H1 (cell line): ENCODE measurements at regions not wholly inside any gene's neighbourhood (a gene's known extent, or its start where the extent isn't known, plus 50 kb on each side); places are given as distances from the start of the nearest gene placed in this dataset.

ENCODE experiments used
- CTCF ChIA-PET: fragments of 300-600 bp; sonication (Branson Sonifier 250); formaldehyde crosslinking; loops from one replicate; lab custom pipeline; 2021; ENCODE audit not compliant: partially characterized antibody; lab: Charles Lee
- POLR2A ChIA-PET: fragments of 300-600 bp; sonication (Branson Sonifier 250); formaldehyde crosslinking; loops from one replicate; lab custom pipeline; 2021; ENCODE audit warnings: inconsistent platforms; ENCODE audit not compliant: partially characterized antibody; lab: Charles Lee
- DNase-seq, 2 experiments: peaks; one replicate each; pipeline versions ENCODE4 v3.0.0 to v3.0.0-alpha.2; 2010 to 2022; ENCODE audit warnings: low spot score in 2 of 2, low read depth in 1 of 2, mixed read lengths in 1 of 2
- FAIRE-seq: peaks from 2 replicates; lab custom pipeline; 2011; peaks lifted over from hg19 to GRCh38; lab: Jason Lieb, UNC
- H2AFZ ChIP-seq: 2 replicates; pipeline ENCODE4 v1.8.1; 2012; ENCODE audit warnings: low read length, inconsistent platforms
- H2AK5ac ChIP-seq: 2 replicates; pipeline ENCODE4 v1.6.1; 2013; ENCODE audit warnings: low read depth, low read length
- H2BK120ac ChIP-seq: replicated peaks from 2 replicates; pipeline ENCODE3; 2013; ENCODE audit warnings: low read depth, low read length, inconsistent platforms
- H2BK12ac ChIP-seq: 2 replicates; pipeline ENCODE4 v1.6.1; 2013; ENCODE audit warnings: low read depth, low read length
- H2BK15ac ChIP-seq: 2 replicates; pipeline ENCODE4 v1.6.1; 2013; ENCODE audit warnings: low read length
- H2BK20ac ChIP-seq: 2 replicates; pipeline ENCODE4 v1.6.1; 2013; ENCODE audit warnings: low read length
- H2BK5ac ChIP-seq: 2 replicates; pipeline ENCODE4 v1.6.1; 2013; ENCODE audit warnings: low read depth, low read length
- H3K14ac ChIP-seq: 2 replicates; pipeline ENCODE4 v1.6.1; 2013; ENCODE audit warnings: inconsistent platforms; ENCODE audit not compliant: insufficient read length
- H3K18ac ChIP-seq: 2 replicates; pipeline ENCODE4 v1.6.1; 2013; ENCODE audit warnings: low read length; ENCODE audit errors: extremely low read depth
- H3K23ac ChIP-seq: 2 replicates; pipeline ENCODE4 v1.6.1; 2013; ENCODE audit warnings: inconsistent platforms; ENCODE audit not compliant: insufficient read length
- H3K23me2 ChIP-seq: 2 replicates; pipeline ENCODE4 v1.6.1; 2013; ENCODE audit warnings: low read depth, low read length
- H3K27ac ChIP-seq: 2 replicates; pipeline ENCODE4 v1.6.1; 2011; ENCODE audit warnings: low read depth, low read length, inconsistent platforms
- H3K27me3 ChIP-seq, 4 experiments: replicated peaks in 1 of 4; 1 replicate in 1 of 4; 2 replicates in 3 of 4; pipeline versions ENCODE4 v1.6.1 to v1.8.1; 2011 to 2013; ENCODE audit warnings: low read length in 3 of 4, mild to moderate bottlenecking in 3 of 4, inconsistent platforms in 2 of 4, mixed read lengths in 2 of 4, moderate library complexity in 1 of 4; ENCODE audit not compliant: control insufficient read depth in 3 of 4, insufficient read depth in 3 of 4; ENCODE audit errors: extremely low read depth in 1 of 4
- H3K36me3 ChIP-seq, 4 experiments: 2 replicates each; pipeline versions ENCODE4 v1.6.1 to v1.8.1; 2011 to 2013; ENCODE audit warnings: mild to moderate bottlenecking in 4 of 4, low read length in 3 of 4, moderate library complexity in 2 of 4, control low read depth in 1 of 4, inconsistent platforms in 1 of 4; ENCODE audit not compliant: insufficient read depth in 4 of 4, control insufficient read depth in 2 of 4
- H3K4ac ChIP-seq: replicated peaks from 2 replicates; pipeline ENCODE3; 2013; ENCODE audit warnings: low read length, low read depth, mixed read lengths, inconsistent platforms; ENCODE audit not compliant: insufficient read length
- H3K4me1 ChIP-seq, 4 experiments: replicated peaks in 1 of 4; 1 replicate in 1 of 4; 2 replicates in 3 of 4; pipeline versions ENCODE4 v1.6.1 to v1.8.1; 2011 to 2013; ENCODE audit warnings: low read length in 3 of 4, inconsistent platforms in 2 of 4, mixed read lengths in 1 of 4; ENCODE audit not compliant: insufficient read depth in 4 of 4, control insufficient read depth in 3 of 4
- H3K4me2 ChIP-seq, 2 experiments: 2 replicates each; pipeline versions ENCODE4 v1.6.1 to v1.8.1; 2011 to 2013; ENCODE audit warnings: low read depth in 2 of 2, low read length in 2 of 2, control low read depth in 1 of 2, inconsistent platforms in 1 of 2, mild to moderate bottlenecking in 1 of 2; ENCODE audit not compliant: insufficient read depth in 1 of 2
- H3K4me3 ChIP-seq, 4 experiments: fragments of 200-600, 300-600 bp in 1 of 4; sonication (generic), shearing (Covaris generic), sonication (Bioruptor Twin) in 1 of 4; 2 replicates each; pipeline versions ENCODE4 v1.5.1 to v1.8.1; 2011 to 2016; ENCODE audit warnings: low read length in 4 of 4, low read depth in 3 of 4, control low read depth in 2 of 4, inconsistent platforms in 2 of 4, mild to moderate bottlenecking in 2 of 4, mixed read lengths in 1 of 4, moderate library complexity in 1 of 4; ENCODE audit not compliant: insufficient read depth in 2 of 4; ENCODE audit errors: extremely low read depth in 1 of 4
- H3K56ac ChIP-seq: replicated peaks from 2 replicates; pipeline ENCODE3; 2013; ENCODE audit warnings: low read depth, mild to moderate bottlenecking, mixed read lengths, low read length, inconsistent platforms; ENCODE audit not compliant: insufficient read length
- H3K79me1 ChIP-seq: 2 replicates; pipeline ENCODE4 v1.6.1; 2013; ENCODE audit warnings: low read depth, low read length, control low read depth
- H3K79me2 ChIP-seq, 2 experiments: 2 replicates each; pipeline versions ENCODE4 v1.6.1 to v1.8.1; 2012 to 2013; ENCODE audit warnings: low read length in 2 of 2, mild to moderate bottlenecking in 2 of 2, inconsistent platforms in 1 of 2; ENCODE audit not compliant: insufficient read depth in 2 of 2, control insufficient read depth in 1 of 2
- H3K9ac ChIP-seq, 4 experiments: replicated peaks in 1 of 4; 1 replicate in 1 of 4; 2 replicates in 3 of 4; pipeline versions ENCODE4 v1.6.1 to v1.8.1; 2011 to 2013; ENCODE audit warnings: low read depth in 3 of 4, low read length in 3 of 4, control low read depth in 2 of 4, mild to moderate bottlenecking in 2 of 4, moderate library complexity in 2 of 4, inconsistent platforms in 1 of 4; ENCODE audit errors: extremely low read depth in 1 of 4
- H3K9me3 ChIP-seq, 2 experiments: 2 replicates each; pipeline versions ENCODE4 v1.6.1 to v1.8.1; 2012 to 2013; ENCODE audit warnings: mild to moderate bottlenecking in 2 of 2, moderate library complexity in 2 of 2, control low read depth in 1 of 2, inconsistent platforms in 1 of 2, low read depth in 1 of 2, low read length in 1 of 2, mixed read lengths in 1 of 2; ENCODE audit not compliant: insufficient read depth in 2 of 2
- H4K20me1 ChIP-seq, 2 experiments: replicated peaks in 1 of 2; 2 replicates each; pipeline versions ENCODE3 to v1.8.1; 2011 to 2013; ENCODE audit warnings: inconsistent platforms in 2 of 2, low read length in 2 of 2, mild to moderate bottlenecking in 1 of 2; ENCODE audit not compliant: insufficient read depth in 2 of 2, control insufficient read depth in 1 of 2
- H4K5ac ChIP-seq: 2 replicates; pipeline ENCODE4 v1.6.1; 2013; ENCODE audit warnings: low read length, low read depth, mixed read lengths, inconsistent platforms; ENCODE audit not compliant: insufficient read length
- H4K8ac ChIP-seq: 2 replicates; pipeline ENCODE4 v1.8.0; 2013; ENCODE audit warnings: mild to moderate bottlenecking, moderate library complexity, low read length, inconsistent platforms; ENCODE audit not compliant: insufficient read depth; ENCODE audit errors: extremely low read depth
- H4K91ac ChIP-seq: replicated peaks from 2 replicates; pipeline ENCODE3; 2013; ENCODE audit warnings: low read length, mixed read lengths, inconsistent platforms; ENCODE audit not compliant: insufficient read length
- SP4 ChIP-seq: IDR thresholded peaks from 2 replicates; pipeline ENCODE4 v1.6.1; 2012; ENCODE audit warnings: low read length, inconsistent platforms
- WGBS, 2 experiments: shearing (Covaris generic) in 1 of 2; methylation state at CpG; one replicate each; pipeline versions ENCODE4 v1.1.6 to v1.1.7; 2013 to 2015; ENCODE audit warnings: low lambda C conversion rate in 2 of 2, mixed read lengths in 2 of 2, inconsistent platforms in 1 of 2, low coverage in 1 of 2, missing lambda C conversion rate in 1 of 2; ENCODE audit not compliant: insufficient replicate concordance in 2 of 2, insufficient coverage in 1 of 2, insufficient read length in 1 of 2; ENCODE audit errors: extremely low coverage in 1 of 2, missing lambda C conversion rate in 1 of 2; 5-methylcytosine and 5-hydroxymethylcytosine counted together

DNA sequence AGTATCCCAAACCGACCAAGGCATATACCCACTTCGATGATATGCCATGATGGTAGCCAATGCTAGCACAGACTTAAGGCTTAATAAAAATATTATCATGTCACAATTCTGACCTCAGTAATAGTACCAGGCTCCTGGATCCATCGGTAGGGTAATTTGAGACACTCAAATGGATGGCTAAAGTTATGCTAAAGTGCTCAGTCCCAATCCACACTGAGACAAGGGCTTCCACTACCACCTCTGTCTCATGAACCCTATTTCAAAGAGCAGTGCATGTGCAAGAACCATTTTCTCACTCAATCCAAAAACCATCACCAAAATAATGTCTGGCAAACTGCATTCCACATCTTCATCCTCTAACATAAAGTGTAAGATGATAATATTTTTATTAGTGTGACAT, 122.4 kb upstream of the KRR1 start:
- H3K14ac ChIP-seq: no peak overlapping the region
- no peaks in the 10 kb centered on the region for H3K23me2 ChIP-seq
- no peak overlapping the region for H3K9ac ChIP-seq
- H3K18ac ChIP-seq: peak overlapping the region; percentile 34
- H4K8ac ChIP-seq: no peak overlapping the region
- H3K27me3 ChIP-seq: no peaks in the 10 kb centered on the region
- H2BK12ac ChIP-seq: no peak overlapping the region; the same call in 1 of the 2 replicates
- no peak for FAIRE-seq
- H3K4me1 ChIP-seq: peaks cover 2 to 25% (median 17%) of the 10 kb centered on the region in 4 experiments; a peak in 5 of 7 replicates
- CTCF ChIA-PET: no interaction called here
- 0 out of 2 replicates have a peak overlapping the region, but pooled peaks have one; percentile 8 for H2AK5ac ChIP-seq
- H4K20me1 ChIP-seq: no peaks in the 10 kb centered on the region
- peak overlapping the region; percentile 12 for H4K91ac ChIP-seq
- no peaks in the 10 kb centered on the region for H3K36me3 ChIP-seq
- no peaks in the 10 kb centered on the region for H3K9me3 ChIP-seq
- no peak overlapping the region for H3K27ac ChIP-seq
- no peak overlapping the region for H3K4me3 ChIP-seq
- no peak for DNase-seq
- H3K23ac ChIP-seq: no peak overlapping the region
- H3K56ac ChIP-seq: no peak overlapping the region
- H3K79me1 ChIP-seq: no peaks in the 10 kb centered on the region
- no peaks in the 10 kb centered on the region for H3K79me2 ChIP-seq
- 70% methylated on average over 3 of the region's 3 CpGs; no CpG with 5 or more reads in 1 of the 2 experiments for WGBS, 2 experiments
- no peak overlapping the region for H2BK15ac ChIP-seq
- peak overlapping the region; percentile 94 for H2BK120ac ChIP-seq
- H3K4me2 ChIP-seq: peak overlapping the region in 1 of 2 experiments; percentile 15; a peak in 2 of 4 replicates
- H2BK20ac ChIP-seq: peak overlapping the region; percentile 68
- peak overlapping the region; percentile 70 for H3K4ac ChIP-seq
- peak overlapping the region; percentile 59 for H4K5ac ChIP-seq
- no peak overlapping the region for H2AFZ ChIP-seq
- POLR2A ChIA-PET: no interaction called here
- peak overlapping the region; percentile 79; the same call in 1 of the 2 replicates for H2BK5ac ChIP-seq
- no peak for TF ChIP-seq SP4
